H1 (cell line): ENCODE measurements at regions not wholly inside any gene's neighbourhood (a gene's known extent, or its start where the extent isn't known, plus 50 kb on each side); places are given as distances from the start of the nearest gene placed in this dataset.
A peak's percentile ranks its signal among the peaks of the same experiment; 100 is the strongest.

Experiments used
- CTCF ChIA-PET: fragments of 300-600 bp; sonication (Branson Sonifier 250); formaldehyde crosslinking; loops from one replicate; lab custom pipeline; 2021; ENCODE audit not compliant: partially characterized antibody; lab: Charles Lee
- POLR2A ChIA-PET: fragments of 300-600 bp; sonication (Branson Sonifier 250); formaldehyde crosslinking; loops from one replicate; lab custom pipeline; 2021; ENCODE audit warnings: inconsistent platforms; ENCODE audit not compliant: partially characterized antibody; lab: Charles Lee
- DNase-seq, 2 experiments: peaks; one replicate each; pipeline versions ENCODE4 v3.0.0 to v3.0.0-alpha.2; 2010 to 2022; ENCODE audit warnings: low spot score in 2 of 2, low read depth in 1 of 2, mixed read lengths in 1 of 2
- FAIRE-seq: peaks from 2 replicates; lab custom pipeline; 2011; peaks lifted over from hg19 to GRCh38; lab: Jason Lieb, UNC
- H2AFZ ChIP-seq: 2 replicates; pipeline ENCODE4 v1.8.1; 2012; ENCODE audit warnings: low read length, inconsistent platforms
- H2AK5ac ChIP-seq: 2 replicates; pipeline ENCODE4 v1.6.1; 2013; ENCODE audit warnings: low read depth, low read length
- H2BK120ac ChIP-seq: replicated peaks from 2 replicates; pipeline ENCODE3; 2013; ENCODE audit warnings: low read depth, low read length, inconsistent platforms
- H2BK12ac ChIP-seq: 2 replicates; pipeline ENCODE4 v1.6.1; 2013; ENCODE audit warnings: low read depth, low read length
- H2BK15ac ChIP-seq: 2 replicates; pipeline ENCODE4 v1.6.1; 2013; ENCODE audit warnings: low read length
- H2BK20ac ChIP-seq: 2 replicates; pipeline ENCODE4 v1.6.1; 2013; ENCODE audit warnings: low read length
- H2BK5ac ChIP-seq: 2 replicates; pipeline ENCODE4 v1.6.1; 2013; ENCODE audit warnings: low read depth, low read length
- H3K14ac ChIP-seq: 2 replicates; pipeline ENCODE4 v1.6.1; 2013; ENCODE audit warnings: inconsistent platforms; ENCODE audit not compliant: insufficient read length
- H3K18ac ChIP-seq: 2 replicates; pipeline ENCODE4 v1.6.1; 2013; ENCODE audit warnings: low read length; ENCODE audit errors: extremely low read depth
- H3K23ac ChIP-seq: 2 replicates; pipeline ENCODE4 v1.6.1; 2013; ENCODE audit warnings: inconsistent platforms; ENCODE audit not compliant: insufficient read length
- H3K23me2 ChIP-seq: 2 replicates; pipeline ENCODE4 v1.6.1; 2013; ENCODE audit warnings: low read depth, low read length
- H3K27ac ChIP-seq: 2 replicates; pipeline ENCODE4 v1.6.1; 2011; ENCODE audit warnings: low read depth, low read length, inconsistent platforms
- H3K27me3 ChIP-seq, 4 experiments: replicated peaks in 1 of 4; 1 replicate in 1 of 4; 2 replicates in 3 of 4; pipeline versions ENCODE4 v1.6.1 to v1.8.1; 2011 to 2013; ENCODE audit warnings: low read length in 3 of 4, mild to moderate bottlenecking in 3 of 4, inconsistent platforms in 2 of 4, mixed read lengths in 2 of 4, moderate library complexity in 1 of 4; ENCODE audit not compliant: control insufficient read depth in 3 of 4, insufficient read depth in 3 of 4; ENCODE audit errors: extremely low read depth in 1 of 4
- H3K36me3 ChIP-seq, 4 experiments: 2 replicates each; pipeline versions ENCODE4 v1.6.1 to v1.8.1; 2011 to 2013; ENCODE audit warnings: mild to moderate bottlenecking in 4 of 4, low read length in 3 of 4, moderate library complexity in 2 of 4, control low read depth in 1 of 4, inconsistent platforms in 1 of 4; ENCODE audit not compliant: insufficient read depth in 4 of 4, control insufficient read depth in 2 of 4
- H3K4ac ChIP-seq: replicated peaks from 2 replicates; pipeline ENCODE3; 2013; ENCODE audit warnings: low read length, low read depth, mixed read lengths, inconsistent platforms; ENCODE audit not compliant: insufficient read length
- H3K4me1 ChIP-seq, 4 experiments: replicated peaks in 1 of 4; 1 replicate in 1 of 4; 2 replicates in 3 of 4; pipeline versions ENCODE4 v1.6.1 to v1.8.1; 2011 to 2013; ENCODE audit warnings: low read length in 3 of 4, inconsistent platforms in 2 of 4, mixed read lengths in 1 of 4; ENCODE audit not compliant: insufficient read depth in 4 of 4, control insufficient read depth in 3 of 4
- H3K4me2 ChIP-seq, 2 experiments: 2 replicates each; pipeline versions ENCODE4 v1.6.1 to v1.8.1; 2011 to 2013; ENCODE audit warnings: low read depth in 2 of 2, low read length in 2 of 2, control low read depth in 1 of 2, inconsistent platforms in 1 of 2, mild to moderate bottlenecking in 1 of 2; ENCODE audit not compliant: insufficient read depth in 1 of 2
- H3K4me3 ChIP-seq, 4 experiments: fragments of 200-600, 300-600 bp in 1 of 4; sonication (generic), shearing (Covaris generic), sonication (Bioruptor Twin) in 1 of 4; 2 replicates each; pipeline versions ENCODE4 v1.5.1 to v1.8.1; 2011 to 2016; ENCODE audit warnings: low read length in 4 of 4, low read depth in 3 of 4, control low read depth in 2 of 4, inconsistent platforms in 2 of 4, mild to moderate bottlenecking in 2 of 4, mixed read lengths in 1 of 4, moderate library complexity in 1 of 4; ENCODE audit not compliant: insufficient read depth in 2 of 4; ENCODE audit errors: extremely low read depth in 1 of 4
- H3K56ac ChIP-seq: replicated peaks from 2 replicates; pipeline ENCODE3; 2013; ENCODE audit warnings: low read depth, mild to moderate bottlenecking, mixed read lengths, low read length, inconsistent platforms; ENCODE audit not compliant: insufficient read length
- H3K79me1 ChIP-seq: 2 replicates; pipeline ENCODE4 v1.6.1; 2013; ENCODE audit warnings: low read depth, low read length, control low read depth
- H3K79me2 ChIP-seq, 2 experiments: 2 replicates each; pipeline versions ENCODE4 v1.6.1 to v1.8.1; 2012 to 2013; ENCODE audit warnings: low read length in 2 of 2, mild to moderate bottlenecking in 2 of 2, inconsistent platforms in 1 of 2; ENCODE audit not compliant: insufficient read depth in 2 of 2, control insufficient read depth in 1 of 2
- H3K9ac ChIP-seq, 4 experiments: replicated peaks in 1 of 4; 1 replicate in 1 of 4; 2 replicates in 3 of 4; pipeline versions ENCODE4 v1.6.1 to v1.8.1; 2011 to 2013; ENCODE audit warnings: low read depth in 3 of 4, low read length in 3 of 4, control low read depth in 2 of 4, mild to moderate bottlenecking in 2 of 4, moderate library complexity in 2 of 4, inconsistent platforms in 1 of 4; ENCODE audit errors: extremely low read depth in 1 of 4
- H3K9me3 ChIP-seq, 2 experiments: 2 replicates each; pipeline versions ENCODE4 v1.6.1 to v1.8.1; 2012 to 2013; ENCODE audit warnings: mild to moderate bottlenecking in 2 of 2, moderate library complexity in 2 of 2, control low read depth in 1 of 2, inconsistent platforms in 1 of 2, low read depth in 1 of 2, low read length in 1 of 2, mixed read lengths in 1 of 2; ENCODE audit not compliant: insufficient read depth in 2 of 2
- H4K20me1 ChIP-seq, 2 experiments: replicated peaks in 1 of 2; 2 replicates each; pipeline versions ENCODE3 to v1.8.1; 2011 to 2013; ENCODE audit warnings: inconsistent platforms in 2 of 2, low read length in 2 of 2, mild to moderate bottlenecking in 1 of 2; ENCODE audit not compliant: insufficient read depth in 2 of 2, control insufficient read depth in 1 of 2
- H4K5ac ChIP-seq: 2 replicates; pipeline ENCODE4 v1.6.1; 2013; ENCODE audit warnings: low read length, low read depth, mixed read lengths, inconsistent platforms; ENCODE audit not compliant: insufficient read length
- H4K8ac ChIP-seq: 2 replicates; pipeline ENCODE4 v1.8.0; 2013; ENCODE audit warnings: mild to moderate bottlenecking, moderate library complexity, low read length, inconsistent platforms; ENCODE audit not compliant: insufficient read depth; ENCODE audit errors: extremely low read depth
- H4K91ac ChIP-seq: replicated peaks from 2 replicates; pipeline ENCODE3; 2013; ENCODE audit warnings: low read length, mixed read lengths, inconsistent platforms; ENCODE audit not compliant: insufficient read length
- EGR1 ChIP-seq: IDR thresholded peaks from 2 replicates; pipeline ENCODE4 v1.6.1; 2011; ENCODE audit warnings: low read depth, low read length, borderline replicate concordance
- EZH2 ChIP-seq: fragments of 200-600 bp; sonication (generic); IDR thresholded peaks from 2 replicates; pipeline ENCODE4 v1.7.1; 2012; ENCODE audit warnings: low read depth, mild to moderate bottlenecking, moderate library complexity, low read length, inconsistent platforms; ENCODE audit not compliant: severe bottlenecking
- FOSL1 ChIP-seq: IDR thresholded peaks from 2 replicates; pipeline ENCODE4 v1.6.1; 2011; ENCODE audit warnings: mild to moderate bottlenecking, low read depth, low read length, moderate library complexity; ENCODE audit not compliant: insufficient read depth
- HDAC6 ChIP-seq: IDR thresholded peaks from one replicate; pipeline ENCODE4 v1.7.1; 2012; ENCODE audit warnings: low read depth, mild to moderate bottlenecking, inconsistent platforms, low read length, moderate library complexity
- JUN ChIP-seq: IDR thresholded peaks from 2 replicates; pipeline ENCODE4 v1.6.1; 2011; ENCODE audit warnings: low read depth, mild to moderate bottlenecking, improper control_type of control experiment, low read length
- SP2 ChIP-seq: IDR thresholded peaks from 2 replicates; pipeline ENCODE4 v1.6.1; 2012; ENCODE audit warnings: mild to moderate bottlenecking, low read length, inconsistent platforms
- SRF ChIP-seq: IDR thresholded peaks from 2 replicates; pipeline ENCODE4 v1.6.1; 2011; ENCODE audit warnings: mild to moderate bottlenecking, low read depth, low read length, moderate library complexity
- TAF1 ChIP-seq: IDR thresholded peaks from 2 replicates; pipeline ENCODE4 v1.6.1; 2011; ENCODE audit warnings: mild to moderate bottlenecking, low read depth, low read length
- TAF7 ChIP-seq: optimal IDR thresholded peaks from 2 replicates; pipeline ENCODE3; 2011; ENCODE audit warnings: low read depth, mild to moderate bottlenecking, inconsistent platforms, low read length, moderate library complexity, borderline replicate concordance
- TEAD4 ChIP-seq: IDR thresholded peaks from 2 replicates; pipeline ENCODE4 v1.6.1; 2012; ENCODE audit warnings: low read depth, low read length, inconsistent platforms, mixed read lengths
- WGBS, 2 experiments: shearing (Covaris generic) in 1 of 2; methylation state at CpG; one replicate each; pipeline versions ENCODE4 v1.1.6 to v1.1.7; 2013 to 2015; ENCODE audit warnings: low lambda C conversion rate in 2 of 2, mixed read lengths in 2 of 2, inconsistent platforms in 1 of 2, low coverage in 1 of 2, missing lambda C conversion rate in 1 of 2; ENCODE audit not compliant: insufficient replicate concordance in 2 of 2, insufficient coverage in 1 of 2, insufficient read length in 1 of 2; ENCODE audit errors: extremely low coverage in 1 of 2, missing lambda C conversion rate in 1 of 2; 5-methylcytosine and 5-hydroxymethylcytosine counted together

- no peak overlapping the region for H3K4me2 ChIP-seq
- no peak overlapping the region for H3K27ac ChIP-seq
- H3K56ac ChIP-seq = no peak overlapping the region
- no peak overlapping the region for H2AFZ ChIP-seq
- no peak overlapping the region for H4K5ac ChIP-seq
- no peak overlapping the region for H4K8ac ChIP-seq
- H3K36me3 ChIP-seq = no peaks in the 10 kb centered on the region
- DNase-seq (no peak), FAIRE-seq (no peak)
- ChIA-PET CTCF (interaction anchor here (0.7 to 0.8 kb wide), 2 partner anchors 39 to 349 kb away, joined by 3 read pairs; no protein-coding TSS in a partner anchor), POLR2A (no interaction called here)
- H2BK12ac ChIP-seq = no peak overlapping the region
- H3K9ac ChIP-seq = no peak overlapping the region
- H3K23ac ChIP-seq = no peak overlapping the region
- no peak overlapping the region for H2BK20ac ChIP-seq
- H3K27me3 ChIP-seq = no peaks in the 10 kb centered on the region
- no peaks in the 10 kb centered on the region for H3K23me2 ChIP-seq
- no peak overlapping the region for H3K18ac ChIP-seq
- H2BK5ac ChIP-seq = no peak overlapping the region
- 0 out of 4 replicates have a peak, but pooled peaks cover 0 to 3% of the 10 kb centered on the region in 2 experiments for H3K9me3 ChIP-seq
- no peaks in the 10 kb centered on the region for H4K20me1 ChIP-seq
- no peak overlapping the region for H4K91ac ChIP-seq
- H2BK15ac ChIP-seq = 0 out of 2 replicates have a peak overlapping the region, but pooled peaks have one; percentile 8
- no peak overlapping the region for H3K4me3 ChIP-seq
- 92% methylated on average over 6 of the region's 6 CpGs; no CpG with 5 or more reads in 1 of the 2 experiments for WGBS, 2 experiments
- no peaks in the 10 kb centered on the region for H3K79me2 ChIP-seq
- no peak for TF ChIP-seq SP2
- no peak for TF ChIP-seq EZH2
- TF ChIP-seq EGR1 = no peak
- no peak for TF ChIP-seq JUN
- no peak for TF ChIP-seq TAF1
- no peak for TF ChIP-seq HDAC6
- TF ChIP-seq TAF7 = no peak
- TF ChIP-seq FOSL1 = no peak
- TF ChIP-seq SRF = no peak
- no peak for TF ChIP-seq TEAD4
- H3K4ac ChIP-seq = no peak overlapping the region
- no peak overlapping the region for H2BK120ac ChIP-seq
- H3K79me1 ChIP-seq = no peaks in the 10 kb centered on the region
- no peaks in the 10 kb centered on the region for H3K4me1 ChIP-seq
- no peak overlapping the region for H2AK5ac ChIP-seq
- no peak overlapping the region for H3K14ac ChIP-seq
Measured at GRCh38 chr1:163436140-163436812, 114.5 kb downstream of the NUF2 start.
